Lower lobe of right lung (tissue), 2 donors: ENCODE measurements at regions not wholly inside any gene's neighbourhood (a gene's known extent, or its start where the extent isn't known, plus 50 kb on each side); places are given as distances from the start of the nearest gene placed in this dataset.

Experiments used
- ATAC-seq, 2 donors: fragments of 200-7000 bp; cut with Tn5 transposase; one replicate each; pipeline ENCODE4 v1.9.1; 2020 to 2022; ENCODE audit warnings: mild to moderate bottlenecking in 2 of 2, moderate library complexity in 2 of 2
- DNase-seq: peaks from one replicate; pipeline ENCODE4 v3.0.0-alpha.2; 2020
- H3K27ac ChIP-seq: fragments of 200-600 bp; one replicate; pipeline ENCODE4 v1.8.0; 2022
- H3K27me3 ChIP-seq: fragments of 200-600 bp; one replicate; pipeline ENCODE4 v1.8.0; 2022; ENCODE audit warnings: low read depth
- H3K36me3 ChIP-seq: fragments of 200-600 bp; one replicate; pipeline ENCODE4 v1.8.0; 2022; ENCODE audit warnings: mild to moderate bottlenecking
- H3K4me1 ChIP-seq: fragments of 200-600 bp; one replicate; pipeline ENCODE4 v1.8.0; 2022
- H3K4me3 ChIP-seq: fragments of 200-600 bp; one replicate; pipeline ENCODE4 v1.8.0; 2022; ENCODE audit warnings: mild to moderate bottlenecking
- H3K9me3 ChIP-seq: fragments of 200-600 bp; one replicate; pipeline ENCODE4 v1.8.0; 2022
- CTCF ChIP-seq: fragments of 200-600 bp; IDR thresholded peaks from one replicate; pipeline ENCODE4 v1.8.0; 2022; ENCODE audit warnings: antibody characterized with exemption, mild to moderate bottlenecking
- intact Hi-C: fragments of 100-400 bp; cut with DNase I; formaldehyde crosslinking; loops from one replicate; pipeline ENCODE4 v1.11.0; 2022
- donor health status: DM: no; HTN: yes; CAD: no; lungs with severe emphysema.

- H3K36me3 ChIP-seq: no peaks in the 10 kb centered on the region
- DNase-seq (no peak), ATAC-seq (no peak)
- H3K27ac ChIP-seq: no peak overlapping the region
- no peaks in the 10 kb centered on the region for H3K4me1 ChIP-seq
- peaks cover 6% of the 10 kb centered on the region for H3K9me3 ChIP-seq
- no peak overlapping the region for H3K4me3 ChIP-seq
- no peak for TF ChIP-seq CTCF
- no peaks in the 10 kb centered on the region for H3K27me3 ChIP-seq
- intact Hi-C loops: no loop called here
Observed at GRCh38 chr10:56943221-56943755, 582.2 kb upstream of the ZWINT start.

GRCh38 chr10:56934515-56934914 lies 573.5 kb upstream of the ZWINT start:
- Histone ChIP-seq H3K9me3 (peaks cover 9% of the 10 kb centered on the region), H3K36me3 (no peaks in the 10 kb centered on the region), H3K27ac (no peak overlapping the region), H3K27me3 (no peaks in the 10 kb centered on the region), H3K4me3 (no peak overlapping the region), H3K4me1 (no peaks in the 10 kb centered on the region)
- no peak for DNase-seq
- intact Hi-C loops: no loop called here
- ATAC-seq: no peak
- TF ChIP-seq CTCF: no peak

- no peak overlapping the region for H3K27ac ChIP-seq
- no peaks in the 10 kb centered on the region for H3K4me1 ChIP-seq
- H3K36me3 ChIP-seq: no peaks in the 10 kb centered on the region
- no peak overlapping the region for H3K4me3 ChIP-seq
- TF ChIP-seq CTCF: no peak
- H3K9me3 ChIP-seq: peaks cover 4% of the 10 kb centered on the region
- intact Hi-C loops: no loop called here
- no peak for DNase-seq
- H3K27me3 ChIP-seq: no peaks in the 10 kb centered on the region
- no peak for ATAC-seq
Observed at GRCh38 chr10:56928714-56929113, 567.7 kb upstream of the ZWINT start.

- ATAC-seq (no peak), DNase-seq (no peak)
- no peak for TF ChIP-seq CTCF
- intact Hi-C loops: no loop called here
- Histone ChIP-seq H3K4me3 (no peak overlapping the region), H3K4me1 (no peaks in the 10 kb centered on the region), H3K36me3 (no peaks in the 10 kb centered on the region), H3K9me3 (peaks cover 5% of the 10 kb centered on the region), H3K27me3 (no peaks in the 10 kb centered on the region), H3K27ac (no peak overlapping the region)
Observed at GRCh38 chr10:56927701-56928100, 566.6 kb upstream of the ZWINT start.

- DNase-seq (no peak), ATAC-seq (no peak)
- Histone ChIP-seq H3K36me3 (no peaks in the 10 kb centered on the region), H3K27ac (no peak overlapping the region), H3K9me3 (peaks cover 5% of the 10 kb centered on the region), H3K4me3 (no peak overlapping the region), H3K27me3 (no peaks in the 10 kb centered on the region), H3K4me1 (no peaks in the 10 kb centered on the region)
- intact Hi-C loops: no loop called here
- TF ChIP-seq CTCF: no peak
Observed at GRCh38 chr10:56920601-56921261, 559.7 kb upstream of the ZWINT start.
